Neutrophil (primary cell): ENCODE measurements at regions not wholly inside any gene's neighbourhood (a gene's known extent, or its start where the extent isn't known, plus 50 kb on each side); places are given as distances from the start of the nearest gene placed in this dataset.

Source experiments
- H3K27ac ChIP-seq: fragments of 200-600 bp; sonication (generic); 2 replicates; pipeline ENCODE4 v1.5.1; 2016; ENCODE audit warnings: mild to moderate bottlenecking, moderate library complexity
- H3K27me3 ChIP-seq: fragments of 200-600 bp; sonication (generic); 2 replicates; pipeline ENCODE4 v1.6.0; 2016; ENCODE audit warnings: mild to moderate bottlenecking
- H3K36me3 ChIP-seq: fragments of 200-600 bp; sonication (generic); 2 replicates; pipeline ENCODE4 v1.5.1; 2017
- H3K4me1 ChIP-seq, 2 experiments: fragments of 200-600 bp in 1 of 2; sonication (generic) in 1 of 2; 1 replicate in 1 of 2; 2 replicates in 1 of 2; pipeline versions ENCODE4 v1.5.1 to v1.6.1; 2013 to 2016; ENCODE audit warnings: low read depth in 1 of 2, low read length in 1 of 2, mild to moderate bottlenecking in 1 of 2, moderate library complexity in 1 of 2; ENCODE audit not compliant: control insufficient read depth in 1 of 2, insufficient read depth in 1 of 2
- H3K4me3 ChIP-seq, 2 experiments: fragments of 200-600 bp in 1 of 2; sonication (generic) in 1 of 2; 1 replicate in 1 of 2; 2 replicates in 1 of 2; pipeline ENCODE4 v1.5.1; 2013 to 2016; ENCODE audit warnings: low read depth in 1 of 2, low read length in 1 of 2, mild to moderate bottlenecking in 1 of 2, moderate library complexity in 1 of 2
- H3K9me3 ChIP-seq: fragments of 200-600 bp; sonication (generic); 2 replicates; pipeline ENCODE4 v1.5.1; 2016
- CTCF ChIP-seq: fragments of 200-600 bp; sonication (generic); IDR thresholded peaks from 2 replicates; pipeline ENCODE4 v1.5.1; 2016; ENCODE audit warnings: antibody characterized with exemption

GRCh38 chr18:37712776-37713175, 147.2 kb upstream of the CELF4 start:
- Histone ChIP-seq H3K27me3 (no peaks in the 10 kb centered on the region), H3K27ac (no peak overlapping the region), H3K9me3 (no peaks in the 10 kb centered on the region), H3K4me1 (no peaks in the 10 kb centered on the region), H3K36me3 (no peaks in the 10 kb centered on the region), H3K4me3 (no peak overlapping the region)
- no peak for TF ChIP-seq CTCF

- Histone ChIP-seq H3K4me1 (no peaks in the 10 kb centered on the region), H3K27me3 (no peaks in the 10 kb centered on the region), H3K9me3 (no peaks in the 10 kb centered on the region), H3K36me3 (no peaks in the 10 kb centered on the region), H3K27ac (no peak overlapping the region), H3K4me3 (no peak overlapping the region)
- TF ChIP-seq CTCF = no peak
Measured at GRCh38 chr18:37711766-37712505, 146.3 kb upstream of the CELF4 start.

DNA sequence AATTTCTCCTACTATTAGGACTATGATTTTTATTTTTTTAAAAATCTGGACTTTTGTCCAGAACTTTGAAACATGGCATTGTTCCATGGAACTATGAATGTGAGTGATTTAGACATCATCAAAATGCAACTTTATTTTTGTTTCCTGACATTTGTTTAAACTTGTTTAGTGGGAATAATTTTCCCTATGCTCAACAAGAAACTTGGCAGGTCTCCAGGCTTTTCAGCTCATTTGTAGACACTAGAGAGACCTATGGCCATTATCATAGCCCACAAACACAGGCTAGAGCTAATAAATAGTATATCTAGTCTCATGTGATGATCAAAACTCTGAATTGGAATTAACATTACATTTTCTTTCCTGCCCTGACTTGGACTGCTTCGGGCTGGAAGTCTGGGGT, 145.1 kb upstream of the CELF4 start:
- TF ChIP-seq CTCF = no peak
- H3K27ac ChIP-seq = no peak overlapping the region

DNA sequence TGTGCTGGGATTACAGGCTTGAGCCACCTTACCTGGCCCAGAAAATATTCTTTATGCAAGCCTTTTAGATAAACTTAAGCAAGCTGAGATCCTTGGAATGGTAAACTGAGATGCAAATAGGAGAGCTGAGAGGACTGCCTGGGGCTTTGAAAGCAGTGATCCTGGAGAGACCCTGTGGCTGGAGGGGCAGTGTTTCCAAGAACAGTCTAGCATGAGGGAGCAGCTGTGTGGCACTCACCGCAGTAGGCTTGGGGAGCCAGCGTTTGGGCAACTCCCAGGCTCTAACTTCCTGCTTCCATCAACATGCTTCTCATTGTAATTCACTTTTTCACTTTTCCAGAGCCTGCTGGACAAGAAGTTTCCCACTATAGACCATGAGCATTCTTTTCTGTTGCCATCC, 144.1 kb upstream of the CELF4 start:
- Histone ChIP-seq H3K36me3 (no peaks in the 10 kb centered on the region), H3K4me3 (no peak overlapping the region), H3K27me3 (no peaks in the 10 kb centered on the region), H3K4me1 (no peaks in the 10 kb centered on the region), H3K27ac (no peak overlapping the region), H3K9me3 (no peaks in the 10 kb centered on the region)
- TF ChIP-seq CTCF = no peak

More for the DNA sequence above, 145.1 kb upstream of the CELF4 start:
- no peaks in the 10 kb centered on the region for H3K36me3 ChIP-seq
- no peaks in the 10 kb centered on the region for H3K9me3 ChIP-seq
- H3K4me1 ChIP-seq = no peaks in the 10 kb centered on the region
- H3K4me3 ChIP-seq = no peak overlapping the region
- H3K27me3 ChIP-seq = no peaks in the 10 kb centered on the region

GRCh38 chr18:37705016-37705415, 139.4 kb upstream of the CELF4 start:
- Histone ChIP-seq H3K27ac (no peak overlapping the region), H3K36me3 (no peaks in the 10 kb centered on the region), H3K4me3 (no peak overlapping the region), H3K27me3 (no peaks in the 10 kb centered on the region), H3K9me3 (no peaks in the 10 kb centered on the region), H3K4me1 (no peaks in the 10 kb centered on the region)
- TF ChIP-seq CTCF = no peak
